ENCODE measurements at regions not wholly inside any gene's neighbourhood (a gene's known extent, or its start where the extent isn't known, plus 50 kb on each side); places are given as distances from the start of the nearest gene placed in this dataset.

DNA sequence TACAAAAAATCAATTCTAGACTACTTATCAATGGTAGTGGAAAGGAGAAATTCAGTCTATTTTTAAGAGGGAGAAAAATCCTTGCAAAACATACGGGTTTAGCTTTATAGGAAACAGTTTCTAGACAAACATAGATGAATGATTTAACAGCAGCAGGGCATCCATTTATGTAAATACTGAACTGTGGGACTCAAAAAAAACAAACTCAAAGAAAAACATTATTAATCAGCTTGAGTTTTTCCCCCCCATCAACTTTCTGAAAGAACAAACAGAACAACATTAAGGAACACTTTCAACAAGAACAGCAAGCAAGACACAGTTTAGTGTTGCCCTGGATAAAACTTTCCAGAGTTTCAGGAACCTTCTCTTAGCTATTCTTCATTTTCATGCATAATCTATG is 147.3 kb upstream of the KCNK2 start:
- TF ChIP-seq, protein P1, sequence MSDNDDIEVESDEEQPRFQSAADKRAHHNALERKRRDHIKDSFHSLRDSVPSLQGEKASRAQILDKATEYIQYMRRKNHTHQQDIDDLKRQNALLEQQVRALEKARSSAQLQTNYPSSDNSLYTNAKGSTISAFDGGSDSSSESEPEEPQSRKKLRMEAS (IDR thresholded peaks at IDR 0.05) = no peak
- TF ChIP-seq NFIC (IDR thresholded peaks at IDR 0.05) (no peak), FOXM1 (IDR thresholded peaks at IDR 0.05; ENCODE audit: borderline replicate concordance, low read depth) (no peak)

All from Ishikawa (cell line).